PC-3 (cell line): ENCODE measurements at regions not wholly inside any gene's neighbourhood (a gene's known extent, or its start where the extent isn't known, plus 50 kb on each side); places are given as distances from the start of the nearest gene placed in this dataset.
"Not testable (repeated sequence)": the region's sequence is repeated elsewhere in the genome, so short reads cannot be mapped to it uniquely, and the experiment has no call there.

Experiments used
- ATAC-seq: fragments of 200-7000 bp; cut with Tn5 transposase; 2 replicates; pipeline ENCODE4 v1.9.1; 2020; ENCODE audit warnings: mild to moderate bottlenecking, moderate library complexity
- BruUV-seq: library from RNA; stranded (reverse); fragments of 400-500 nt; replicated peaks from 2 replicates; lab custom pipeline; 2021; lab: Mats Ljungman, UMichigan
- CTCF ChIA-PET: fragments of 300-600 bp; sonication (Branson Sonifier 250); formaldehyde crosslinking; loops from one replicate; lab custom pipeline; 2022; ENCODE audit warnings: antibody characterized with exemption; lab: Charles Lee
- POLR2A ChIA-PET: fragments of 300-600 bp; sonication (Branson Sonifier 250); formaldehyde crosslinking; loops from one replicate; lab custom pipeline; 2022; ENCODE audit warnings: antibody characterized with exemption; ENCODE audit not compliant: unreplicated experiment; lab: Charles Lee
- DNase-seq: peaks from one replicate; pipeline ENCODE4 v3.0.0-alpha.2; 2015
- H2AFZ ChIP-seq: fragments of 300-600 bp; sonication (generic); 2 replicates; pipeline ENCODE4 v1.6.0; 2016; ENCODE audit warnings: antibody characterized with exemption, low read length
- H3F3A ChIP-seq: fragments of 300-600 bp; sonication (generic); one replicate; pipeline ENCODE4 v1.6.0; 2017; ENCODE audit warnings: antibody characterized with exemption, low read length, control low read depth, mild to moderate bottlenecking; ENCODE audit not compliant: unreplicated experiment
- H3K27ac ChIP-seq: fragments of 300-600 bp; sonication (generic); 2 replicates; pipeline ENCODE4 v1.5.1; 2016; ENCODE audit warnings: mild to moderate bottlenecking, low read length
- H3K27me3 ChIP-seq: fragments of 300-600 bp; sonication (generic); 2 replicates; pipeline ENCODE4 v1.6.1; 2016; ENCODE audit warnings: low read length, mixed read lengths
- H3K36me3 ChIP-seq: fragments of 300-600 bp; sonication (generic); 2 replicates; pipeline ENCODE4 v1.6.1; 2016; ENCODE audit warnings: low read depth, mixed run types, low read length, mixed read lengths
- H3K4me1 ChIP-seq: fragments of 300-600 bp; sonication (generic); 2 replicates; pipeline ENCODE4 v1.5.1; 2016; ENCODE audit warnings: low read length; ENCODE audit not compliant: insufficient read depth
- H3K4me2 ChIP-seq: fragments of 300-600 bp; sonication (generic); 2 replicates; pipeline ENCODE4 v1.6.0; 2016; ENCODE audit warnings: low read length
- H3K4me3 ChIP-seq: fragments of 300-600 bp; sonication (generic); 2 replicates; pipeline ENCODE4 v1.5.1; 2016; ENCODE audit warnings: mild to moderate bottlenecking, low read length, mixed read lengths
- H3K79me2 ChIP-seq: fragments of 300-600 bp; sonication (generic); 2 replicates; pipeline ENCODE4 v1.6.1; 2017; ENCODE audit warnings: low read length, mixed read lengths
- H3K9ac ChIP-seq: fragments of 300-600 bp; sonication (generic); 2 replicates; pipeline ENCODE4 v1.6.0; 2016; ENCODE audit warnings: mild to moderate bottlenecking, low read length
- H3K9me2 ChIP-seq: fragments of 300-600 bp; sonication (generic); replicated peaks from 2 replicates; pipeline ENCODE4 v1.6.1; 2016; ENCODE audit warnings: mixed run types, low read length, mixed read lengths
- H3K9me3 ChIP-seq: fragments of 300-600 bp; sonication (generic); 2 replicates; pipeline ENCODE4 v1.6.1; 2016; ENCODE audit warnings: low read length, mixed read lengths
- H4K20me1 ChIP-seq: fragments of 300-600 bp; sonication (generic); 2 replicates; pipeline ENCODE4 v1.6.1; 2016; ENCODE audit warnings: low read length, mixed read lengths
- intact Hi-C: fragments of 100-400 bp; cut with micrococcal nuclease; formaldehyde crosslinking; loops from 2 replicates; pipeline ENCODE4 v1.9.0; 2023

DNA sequence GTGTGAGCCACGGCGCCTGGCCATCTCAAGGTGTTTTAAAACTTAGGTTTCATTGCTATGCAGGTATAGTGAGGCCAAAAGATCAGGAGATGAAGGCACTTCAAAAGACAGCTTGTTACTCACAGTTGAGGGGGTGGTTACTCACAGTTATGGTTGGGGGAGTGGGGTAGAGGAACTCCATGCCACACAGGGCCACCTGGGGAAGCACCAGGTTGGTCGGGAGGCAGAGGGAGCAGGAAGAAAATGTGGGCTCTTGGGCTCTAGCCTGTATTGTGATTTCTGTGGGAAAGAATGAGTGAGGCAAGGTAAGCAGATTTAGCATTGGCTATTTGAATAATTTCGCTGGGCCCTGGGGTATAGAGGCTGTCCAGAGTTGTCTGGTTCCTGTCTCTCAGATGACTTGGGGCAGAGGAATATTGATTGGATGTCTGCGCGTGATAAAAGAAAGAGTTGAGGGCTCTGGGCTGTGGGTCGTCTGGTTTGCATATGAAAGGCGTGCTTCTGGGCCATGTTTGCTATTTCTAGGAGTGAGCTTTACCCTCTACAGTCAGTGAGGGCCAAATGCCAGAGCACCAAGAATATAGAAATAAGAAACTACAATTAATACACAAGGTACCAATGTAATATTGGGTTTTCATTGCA lies 226.1 kb upstream of the FAM240B start:
- intact Hi-C loops, H3K36me3 ChIP-seq, H3K9ac ChIP-seq, CTCF ChIA-PET, H4K20me1 ChIP-seq, H3K4me1 ChIP-seq, H3K27me3 ChIP-seq, H3F3A ChIP-seq, H3K79me2 ChIP-seq, BruUV-seq, H3K9me2 ChIP-seq, H3K4me3 ChIP-seq, H2AFZ ChIP-seq, H3K4me2 ChIP-seq, H3K27ac ChIP-seq, H3K9me3 ChIP-seq, ATAC-seq, DNase-seq, POLR2A ChIA-PET: not testable (repeated sequence)

DNA sequence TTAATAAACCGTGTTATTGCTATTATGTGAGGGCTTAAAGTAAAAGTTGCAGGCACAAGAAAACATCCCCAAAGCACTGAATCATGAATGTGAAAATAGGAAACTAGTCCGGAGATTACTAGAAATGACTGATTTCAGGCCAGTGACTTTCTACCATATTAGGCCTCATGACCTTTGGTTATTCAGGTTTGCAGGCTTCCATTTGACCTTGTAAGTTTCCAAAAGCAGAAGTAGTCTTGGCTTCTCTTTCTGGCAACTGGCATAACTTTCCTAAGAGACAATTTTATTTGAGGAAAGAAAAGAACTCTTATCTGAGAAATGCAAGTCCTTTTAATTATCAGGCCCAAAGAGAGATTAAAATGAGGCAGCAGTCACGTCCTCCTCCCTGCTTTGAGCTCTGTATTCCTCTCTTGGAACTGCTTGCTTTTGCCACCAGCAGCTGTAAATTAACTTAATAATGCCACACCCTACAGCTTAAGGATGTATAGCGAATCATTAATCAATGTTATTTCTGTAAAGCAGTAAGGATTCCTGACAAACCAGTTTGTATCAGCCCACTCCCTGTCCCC lies 225.0 kb upstream of the FAM240B start:
- intact Hi-C loops, ATAC-seq, H4K20me1 ChIP-seq, H3K27ac ChIP-seq, POLR2A ChIA-PET, CTCF ChIA-PET, H3K79me2 ChIP-seq, H3K27me3 ChIP-seq, H3K9me3 ChIP-seq, H3K4me3 ChIP-seq, H3K9ac ChIP-seq, H3F3A ChIP-seq, H3K4me1 ChIP-seq, H3K4me2 ChIP-seq, H2AFZ ChIP-seq, H3K9me2 ChIP-seq, BruUV-seq, DNase-seq, H3K36me3 ChIP-seq: not testable (repeated sequence)

DNA sequence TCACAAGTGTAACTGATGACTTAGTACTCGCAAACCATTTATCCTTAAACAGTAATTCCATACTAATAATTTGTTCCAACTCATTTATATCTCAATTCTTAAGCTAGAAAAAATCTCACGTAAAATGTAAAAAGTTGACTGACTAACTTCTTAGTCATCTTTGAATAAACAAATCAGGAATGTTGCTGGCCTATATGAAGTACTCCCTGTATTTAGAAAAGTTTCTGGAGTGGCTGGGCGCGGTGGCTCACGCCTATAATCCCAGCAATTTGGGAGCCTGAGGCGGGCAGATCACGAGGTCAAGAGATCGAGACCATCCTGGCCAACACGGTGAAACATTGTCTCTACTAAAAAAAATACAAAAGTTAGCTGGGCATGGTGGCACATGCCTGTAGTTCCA lies 220.6 kb upstream of the FAM240B start:
- H2AFZ ChIP-seq, intact Hi-C loops, H3K27me3 ChIP-seq, H3K4me2 ChIP-seq, H4K20me1 ChIP-seq, H3K9ac ChIP-seq, POLR2A ChIA-PET, BruUV-seq, H3F3A ChIP-seq, H3K4me1 ChIP-seq, H3K79me2 ChIP-seq, CTCF ChIA-PET, DNase-seq, H3K27ac ChIP-seq, H3K36me3 ChIP-seq, H3K9me3 ChIP-seq, H3K4me3 ChIP-seq, H3K9me2 ChIP-seq: not testable (repeated sequence)
- ATAC-seq = peak; percentile 98

DNA sequence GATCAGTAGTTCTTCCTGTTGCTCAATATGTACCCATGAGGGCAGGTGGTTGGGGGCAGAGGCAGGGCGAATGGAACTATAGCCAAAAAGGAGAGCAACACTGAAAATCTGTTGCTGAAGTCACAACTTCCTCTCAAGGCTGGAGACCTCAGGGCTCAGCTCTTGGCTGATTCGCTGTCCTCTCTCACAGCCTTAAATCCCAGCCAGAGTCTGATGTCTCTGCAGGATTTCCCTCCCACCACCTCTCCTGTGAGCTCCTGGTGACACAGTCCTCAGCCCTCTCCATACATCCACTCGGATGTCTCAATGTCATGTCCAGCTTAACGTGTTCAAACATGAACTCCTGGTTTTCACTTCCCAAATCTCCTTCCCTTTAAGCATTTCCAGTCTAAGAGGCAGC lies 218.7 kb upstream of the FAM240B start:
- POLR2A ChIA-PET, H3K79me2 ChIP-seq, CTCF ChIA-PET, H2AFZ ChIP-seq, H3K4me1 ChIP-seq, H3K9ac ChIP-seq, H3K27me3 ChIP-seq, H3K4me2 ChIP-seq, H4K20me1 ChIP-seq, H3K27ac ChIP-seq, intact Hi-C loops, H3K36me3 ChIP-seq, H3K4me3 ChIP-seq, H3F3A ChIP-seq, BruUV-seq, ATAC-seq, H3K9me3 ChIP-seq, DNase-seq, H3K9me2 ChIP-seq: not testable (repeated sequence)

DNA sequence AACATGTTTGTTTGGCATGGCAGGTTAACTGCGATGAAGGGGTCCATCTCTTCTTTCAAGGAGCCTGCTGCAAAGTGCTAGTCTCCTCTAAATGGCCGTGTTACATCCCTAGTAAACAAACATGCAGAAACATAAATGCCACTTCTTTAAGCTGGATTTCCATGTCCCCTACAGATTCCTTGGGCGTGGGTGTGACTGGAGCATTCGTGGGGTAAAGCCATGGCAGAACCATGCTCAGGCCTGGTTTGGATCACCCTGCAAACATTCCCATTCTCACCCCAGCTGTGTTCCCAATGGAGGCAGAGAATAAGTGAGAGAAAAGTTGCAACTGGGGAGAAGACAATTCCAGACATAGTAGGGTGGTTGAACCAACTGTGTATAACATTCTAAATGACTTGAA lies 208.0 kb upstream of the FAM240B start:
- DNase-seq, CTCF ChIA-PET, H3K79me2 ChIP-seq, BruUV-seq, ATAC-seq, H3K4me3 ChIP-seq, H3K4me1 ChIP-seq, H2AFZ ChIP-seq, H4K20me1 ChIP-seq, H3K27me3 ChIP-seq, H3K9ac ChIP-seq, H3K36me3 ChIP-seq, H3K27ac ChIP-seq, H3K9me2 ChIP-seq, H3F3A ChIP-seq, H3K9me3 ChIP-seq, intact Hi-C loops, POLR2A ChIA-PET, H3K4me2 ChIP-seq: not testable (repeated sequence)

DNA sequence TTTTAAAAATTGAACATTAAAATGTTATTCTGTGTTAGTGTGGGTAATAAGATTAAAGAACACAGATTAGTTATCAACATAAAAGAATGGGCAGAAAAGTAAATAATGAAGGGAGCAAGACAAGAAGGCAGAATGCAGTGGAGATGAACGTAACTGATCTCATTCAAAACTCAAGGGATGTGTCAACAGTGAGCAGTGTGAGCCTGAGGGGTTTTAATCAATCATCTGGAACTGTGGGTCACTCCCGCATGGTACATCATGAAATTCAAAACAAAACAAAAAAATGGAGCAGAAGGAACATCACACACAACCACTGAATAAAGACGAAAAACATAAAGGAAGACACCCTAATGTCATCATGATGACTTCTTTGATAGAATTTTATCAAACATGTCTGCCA lies 206.6 kb upstream of the FAM240B start:
- BruUV-seq, CTCF ChIA-PET: not testable (repeated sequence)

DNA sequence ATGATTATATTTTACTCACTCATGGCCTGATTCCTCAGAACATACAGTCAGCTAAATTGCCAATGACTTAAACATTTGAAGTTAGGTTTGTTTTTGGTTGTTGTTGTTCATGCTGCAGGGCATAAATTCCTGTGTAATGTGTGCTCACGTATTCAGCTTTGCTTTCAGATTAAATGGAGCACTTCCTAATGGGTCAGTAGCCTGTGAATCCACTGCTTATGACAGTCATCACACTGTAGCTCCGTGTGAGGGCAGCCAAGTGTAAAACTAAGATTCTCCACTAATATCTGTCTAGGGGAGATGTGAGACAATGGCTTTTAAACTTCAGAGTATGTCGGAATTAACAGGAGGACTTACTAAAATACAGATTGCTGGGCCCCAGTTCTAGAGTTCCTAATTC lies 201.3 kb upstream of the FAM240B start:
- H3K4me1 ChIP-seq, H3K9me3 ChIP-seq, H3K4me3 ChIP-seq, H4K20me1 ChIP-seq, BruUV-seq, CTCF ChIA-PET, H2AFZ ChIP-seq, DNase-seq, H3K4me2 ChIP-seq, POLR2A ChIA-PET, H3K9ac ChIP-seq, H3K79me2 ChIP-seq, H3K36me3 ChIP-seq, H3F3A ChIP-seq, H3K27me3 ChIP-seq, intact Hi-C loops, H3K27ac ChIP-seq, ATAC-seq, H3K9me2 ChIP-seq: not testable (repeated sequence)

More for the DNA sequence above, 206.6 kb upstream of the FAM240B start:
- H2AFZ ChIP-seq, H3F3A ChIP-seq, H3K9me2 ChIP-seq, H3K9ac ChIP-seq, H3K4me1 ChIP-seq, H3K4me3 ChIP-seq, DNase-seq, H3K27ac ChIP-seq, POLR2A ChIA-PET, H3K79me2 ChIP-seq, ATAC-seq, H3K27me3 ChIP-seq, H3K9me3 ChIP-seq, H4K20me1 ChIP-seq, H3K4me2 ChIP-seq, H3K36me3 ChIP-seq, intact Hi-C loops: not testable (repeated sequence)
